Stimulated activated CD4-positive, alpha-beta T cell treated with anti-CD3 and anti-CD28 coated beads, Interleukin-15, amount 100 ng/mL, for 48 hours (primary cell): ENCODE measurements at regions not wholly inside any gene's neighbourhood (a gene's known extent, or its start where the extent isn't known, plus 50 kb on each side); places are given as distances from the start of the nearest gene placed in this dataset.

Experiments
- DNase-seq, 2 donors: peaks; one replicate each; pipeline ENCODE4 v3.0.0-alpha.2; 2020; ENCODE audit warnings: low read depth in 2 of 2

GRCh38 chr11:127507851-127508250, 507.3 kb upstream of the KIRREL3 start:
- DNase-seq, result no peak

- no peak for DNase-seq
Measured at GRCh38 chr11:127506647-127507046, 506.1 kb upstream of the KIRREL3 start.

- DNase-seq, result no peak
Measured at GRCh38 chr11:127506126-127506525, 505.6 kb upstream of the KIRREL3 start.

GRCh38 chr11:127496165-127496564, 495.6 kb upstream of the KIRREL3 start:
- no peak for DNase-seq

GRCh38 chr11:127493330-127494022, 492.9 kb upstream of the KIRREL3 start:
- no peak for DNase-seq

GRCh38 chr11:127492029-127492428, 491.5 kb upstream of the KIRREL3 start:
- DNase-seq, result no peak

GRCh38 chr11:127491589-127491988, 491.0 kb upstream of the KIRREL3 start:
- DNase-seq, result no peak

- no peak for DNase-seq
Measured at GRCh38 chr11:127490896-127491295, 490.3 kb upstream of the KIRREL3 start.

GRCh38 chr11:127485541-127485940, 485.0 kb upstream of the KIRREL3 start:
- no peak for DNase-seq

- DNase-seq, result no peak
Measured at GRCh38 chr11:127481391-127481790, 480.8 kb upstream of the KIRREL3 start.

- DNase-seq, result no peak
Measured at GRCh38 chr11:127478826-127479225, 478.3 kb upstream of the KIRREL3 start.

GRCh38 chr11:127474766-127475165, 474.2 kb upstream of the KIRREL3 start:
- no peak for DNase-seq

- no peak for DNase-seq
Measured at GRCh38 chr11:127472505-127472904, 471.9 kb upstream of the KIRREL3 start.

GRCh38 chr11:127471662-127472061, 471.1 kb upstream of the KIRREL3 start:
- no peak for DNase-seq

- DNase-seq, result no peak
Measured at GRCh38 chr11:127470306-127470884, 469.8 kb upstream of the KIRREL3 start.

GRCh38 chr11:127464325-127464724, 463.8 kb upstream of the KIRREL3 start:
- DNase-seq, result no peak

- DNase-seq, result no peak
Measured at GRCh38 chr11:127462065-127462344, 461.4 kb upstream of the KIRREL3 start.

- no peak for DNase-seq
Measured at GRCh38 chr11:127461241-127462064, 460.9 kb upstream of the KIRREL3 start.

- DNase-seq, result no peak
Measured at GRCh38 chr11:127458561-127458960, 458.0 kb upstream of the KIRREL3 start.

- no peak for DNase-seq
Measured at GRCh38 chr11:127454856-127455255, 454.3 kb upstream of the KIRREL3 start.

GRCh38 chr11:127452533-127452932, 452.0 kb upstream of the KIRREL3 start:
- no peak for DNase-seq

GRCh38 chr11:127451861-127452260, 451.3 kb upstream of the KIRREL3 start:
- no peak for DNase-seq

- DNase-seq, result no peak
Measured at GRCh38 chr11:127448101-127448500, 447.5 kb upstream of the KIRREL3 start.
